ENCODE measurements at regions not wholly inside any gene's neighbourhood (a gene's known extent, or its start where the extent isn't known, plus 50 kb on each side); places are given as distances from the start of the nearest gene placed in this dataset.
"Not testable (repeated sequence)": the region's sequence is repeated elsewhere in the genome, so short reads cannot be mapped to it uniquely, and the experiment has no call there.

DNA sequence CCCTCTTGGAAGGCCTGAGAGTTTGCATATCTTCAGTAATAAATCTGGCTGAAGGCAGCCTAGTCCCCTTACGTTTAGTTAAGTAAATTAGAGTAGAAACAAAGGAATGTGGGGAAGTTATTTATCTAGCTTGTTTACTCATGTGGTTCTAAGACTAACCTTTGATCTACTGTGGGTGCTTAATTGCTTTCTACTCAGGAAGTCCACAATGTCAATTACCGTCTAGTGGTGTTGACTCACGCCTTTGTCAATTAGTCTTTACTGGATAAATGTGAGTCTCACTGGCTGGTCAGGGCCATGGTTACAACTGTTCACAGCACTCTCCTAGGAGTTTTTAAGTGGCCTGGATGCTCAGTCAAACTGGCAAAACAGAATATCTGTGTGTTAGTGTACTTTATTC, 2338.4 kb downstream of the TP53TG3F start:
- H3K4me3 ChIP-seq (ENCODE audit: low read depth, low read length) = no peak overlapping the region
- no peak overlapping the region for H3K27ac ChIP-seq (ENCODE audit: extremely low read depth, low read depth, low read length)
- no peaks in the 10 kb centered on the region for H3K4me1 ChIP-seq (ENCODE audit: control insufficient read depth, insufficient read depth, low read length)
- TF ChIP-seq OSR2 (tag by site-specific recombination; IDR thresholded peaks at IDR 0.05) = peak; percentile 46; the same call in 1 of the 2 replicates
- no peak for TF ChIP-seq ZNF707 (tag by site-specific recombination; IDR thresholded peaks at IDR 0.05)
- TF ChIP-seq ZIC2 (tag by site-specific recombination; IDR thresholded peaks at IDR 0.05) = no peak
- ChIA-PET CTCF (interaction anchor here (0.6 kb wide), 1 partner anchor 13 kb away, joined by 4 read pairs; no protein-coding TSS in a partner anchor), POLR2A (no interaction called here)
- no peaks in the 10 kb centered on the region for H3K9me3 ChIP-seq (ENCODE audit: control insufficient read depth, insufficient read depth, low read depth, low read length)
- no peaks in the 10 kb centered on the region for H3K36me3 ChIP-seq (ENCODE audit: control insufficient read depth in 2 of 2, insufficient read depth in 1 of 2, low read length in 2 of 2)

GRCh38 chr16:35798885-35799426, 2339.5 kb downstream of the TP53TG3F start:
- POLR2A ChIA-PET = no interaction called here
- Histone ChIP-seq H3K9me3 (ENCODE audit: control insufficient read depth, insufficient read depth, low read depth, low read length) (no peaks in the 10 kb centered on the region), H3K27ac (ENCODE audit: extremely low read depth, low read depth, low read length) (no peak overlapping the region), H3K4me3 (ENCODE audit: low read depth, low read length) (no peak overlapping the region), H3K36me3 (ENCODE audit: control insufficient read depth in 2 of 2, insufficient read depth in 1 of 2, low read length in 2 of 2) (no peaks in the 10 kb centered on the region), H3K4me1 (ENCODE audit: control insufficient read depth, insufficient read depth, low read length) (no peaks in the 10 kb centered on the region)
- CTCF ChIA-PET = no interaction called here
- TF ChIP-seq EGR2 (tag by site-specific recombination; IDR thresholded peaks at IDR 0.05; ENCODE audit: low read depth) (no peak), ZIC2 (tag by site-specific recombination; IDR thresholded peaks at IDR 0.05) (peak; percentile 34; the same call in 1 of the 2 replicates), ZFP37 (tag by site-specific recombination; IDR thresholded peaks at IDR 0.05) (no peak)

DNA sequence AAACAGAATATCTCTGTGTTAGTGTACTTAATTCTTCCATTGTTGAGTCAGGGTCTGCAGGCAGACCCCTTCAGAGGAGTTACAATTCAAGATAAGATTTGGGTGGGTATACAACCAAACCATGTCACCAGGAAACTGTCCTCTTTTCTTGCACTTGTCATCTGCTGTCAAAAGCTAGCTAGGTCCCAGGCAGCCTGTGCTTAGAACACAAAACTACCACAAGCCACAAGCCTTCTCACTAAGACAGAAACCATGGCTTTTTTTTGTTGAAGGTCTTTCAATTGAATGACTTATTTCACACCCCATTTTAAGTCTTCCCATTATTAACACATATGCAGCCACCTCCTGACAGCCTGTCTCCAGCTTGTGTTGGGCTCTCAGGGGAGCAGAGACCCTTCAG, 2345.1 kb downstream of the TP53TG3F start:
- H3K9me3 ChIP-seq (ENCODE audit: control insufficient read depth, insufficient read depth, low read depth, low read length); POLR2A ChIA-PET; H3K36me3 ChIP-seq (ENCODE audit: control insufficient read depth in 2 of 2, insufficient read depth in 1 of 2, low read length in 2 of 2); H3K4me3 ChIP-seq (ENCODE audit: low read depth, low read length); CTCF ChIA-PET; H3K4me1 ChIP-seq (ENCODE audit: control insufficient read depth, insufficient read depth, low read length); H3K27ac ChIP-seq (ENCODE audit: extremely low read depth, low read depth, low read length): not testable (repeated sequence)

DNA sequence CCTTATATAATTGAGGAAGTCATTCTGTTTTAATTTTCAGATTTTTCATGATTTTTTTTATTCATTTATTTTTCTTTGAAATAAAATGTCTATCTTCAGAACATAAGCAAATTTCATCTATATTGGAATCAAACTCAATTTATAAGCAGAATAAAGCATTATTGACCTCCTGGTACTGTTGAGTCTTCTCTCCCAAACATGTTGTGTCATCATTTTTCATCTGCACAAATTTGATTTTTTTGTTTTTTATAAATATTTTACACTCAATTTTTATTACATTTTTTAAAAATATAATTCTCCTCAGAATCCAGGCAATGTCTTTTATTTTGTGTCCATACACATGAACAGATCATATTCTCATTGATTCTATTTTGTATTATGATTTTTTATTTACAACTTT, 2363.9 kb downstream of the TP53TG3F start:
- Histone ChIP-seq H3K36me3 (ENCODE audit: control insufficient read depth in 2 of 2, insufficient read depth in 1 of 2, low read length in 2 of 2) (no peaks in the 10 kb centered on the region), H3K27ac (ENCODE audit: extremely low read depth, low read depth, low read length) (no peak overlapping the region), H3K4me3 (ENCODE audit: low read depth, low read length) (no peak overlapping the region), H3K4me1 (ENCODE audit: control insufficient read depth, insufficient read depth, low read length) (no peaks in the 10 kb centered on the region), H3K9me3 (ENCODE audit: control insufficient read depth, insufficient read depth, low read depth, low read length) (no peaks in the 10 kb centered on the region)
- no peak for TF ChIP-seq ZXDB (tag by site-specific recombination; IDR thresholded peaks at IDR 0.05)
- TF ChIP-seq, protein P1, sequence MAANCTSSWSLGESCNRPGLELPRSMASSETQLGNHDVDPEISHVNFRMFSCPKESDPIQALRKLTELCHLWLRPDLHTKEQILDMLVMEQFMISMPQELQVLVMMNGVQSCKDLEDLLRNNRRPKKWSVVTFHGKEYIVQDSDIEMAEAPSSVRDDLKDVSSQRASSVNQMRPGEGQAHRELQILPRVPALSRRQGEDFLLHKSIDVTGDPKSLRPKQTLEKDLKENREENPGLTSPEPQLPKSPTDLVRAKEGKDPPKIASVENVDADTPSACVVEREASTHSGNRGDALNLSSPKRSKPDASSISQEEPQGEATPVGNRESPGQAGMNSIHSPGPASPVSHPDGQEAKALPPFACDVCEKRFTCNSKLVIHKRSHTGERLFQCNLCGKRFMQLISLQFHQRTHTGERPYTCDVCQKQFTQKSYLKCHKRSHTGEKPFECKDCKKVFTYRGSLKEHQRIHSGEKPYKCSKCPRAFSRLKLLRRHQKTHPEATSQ (tag by site-specific recombination; IDR thresholded peaks at IDR 0.05) = no peak
- TF ChIP-seq, protein P2, sequence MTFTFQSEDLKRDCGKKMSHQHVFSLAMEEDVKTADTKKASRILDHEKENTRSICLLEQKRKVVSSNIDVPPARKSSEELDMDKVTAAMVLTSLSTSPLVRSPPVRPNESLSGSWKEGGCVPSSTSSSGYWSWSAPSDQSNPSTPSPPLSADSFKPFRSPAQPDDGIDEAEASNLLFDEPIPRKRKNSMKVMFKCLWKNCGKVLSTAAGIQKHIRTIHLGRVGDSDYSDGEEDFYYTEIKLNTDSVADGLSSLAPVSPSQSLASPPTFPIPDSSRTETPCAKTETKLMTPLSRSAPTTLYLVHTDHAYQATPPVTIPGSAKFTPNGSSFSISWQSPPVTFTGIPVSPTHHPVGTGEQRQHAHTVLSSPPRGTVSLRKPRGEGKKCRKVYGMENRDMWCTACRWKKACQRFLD (tag by site-specific recombination; IDR thresholded peaks at IDR 0.05) = no peak
- CTCF ChIA-PET = no interaction called here
- POLR2A ChIA-PET = no interaction called here

DNA sequence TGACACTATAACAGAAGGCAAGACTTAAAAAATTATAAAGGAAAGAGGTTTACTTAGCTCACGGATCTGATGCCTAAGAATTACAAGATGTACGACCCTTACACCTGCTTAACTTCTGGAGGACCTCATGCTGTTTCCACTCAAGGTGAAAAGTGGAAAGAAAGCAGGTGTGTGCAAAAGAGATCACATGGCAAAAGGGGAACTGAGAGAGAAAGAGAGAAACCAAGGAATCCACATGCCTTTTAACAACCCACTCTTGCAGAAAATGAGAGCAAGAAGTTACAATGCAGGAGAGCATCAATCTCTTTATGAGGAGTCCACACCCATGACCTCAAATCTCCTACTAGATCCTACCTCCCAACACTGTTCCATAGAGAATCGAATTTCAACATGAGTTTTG, 2382.2 kb downstream of the TP53TG3F start:
- Histone ChIP-seq H3K9me3 (ENCODE audit: control insufficient read depth, insufficient read depth, low read depth, low read length) (no peaks in the 10 kb centered on the region), H3K27ac (ENCODE audit: extremely low read depth, low read depth, low read length) (no peak overlapping the region), H3K36me3 (ENCODE audit: control insufficient read depth in 2 of 2, insufficient read depth in 1 of 2, low read length in 2 of 2) (no peaks in the 10 kb centered on the region), H3K4me3 (ENCODE audit: low read depth, low read length) (no peak overlapping the region), H3K4me1 (ENCODE audit: control insufficient read depth, insufficient read depth, low read length) (no peaks in the 10 kb centered on the region)
- CTCF ChIA-PET = no interaction called here
- POLR2A ChIA-PET = no interaction called here
- TF ChIP-seq TCF7L2 (IDR thresholded peaks at IDR 0.05; ENCODE audit: borderline replicate concordance, low read depth, low read length) (no peak), ZNF280C (tag by site-specific recombination; IDR thresholded peaks at IDR 0.05) (no peak), ZNF777 (tag by site-specific recombination; IDR thresholded peaks at IDR 0.05; ENCODE audit: borderline replicate concordance) (no peak), ZNF19 (tag by site-specific recombination; IDR thresholded peaks at IDR 0.05; ENCODE audit: low read depth) (no peak), HOXC10 (CRISPR knock-in tag; IDR thresholded peaks at IDR 0.05) (no peak), ZNF394 (tag by site-specific recombination; IDR thresholded peaks at IDR 0.05; ENCODE audit: borderline replicate concordance) (no peak), ZNF211 (tag by site-specific recombination; IDR thresholded peaks at IDR 0.05; ENCODE audit: low read depth) (no peak), ZNF555 (tag by site-specific recombination; conservative IDR thresholded peaks at IDR 0.05) (no peak)
- TF ChIP-seq, protein P3, sequence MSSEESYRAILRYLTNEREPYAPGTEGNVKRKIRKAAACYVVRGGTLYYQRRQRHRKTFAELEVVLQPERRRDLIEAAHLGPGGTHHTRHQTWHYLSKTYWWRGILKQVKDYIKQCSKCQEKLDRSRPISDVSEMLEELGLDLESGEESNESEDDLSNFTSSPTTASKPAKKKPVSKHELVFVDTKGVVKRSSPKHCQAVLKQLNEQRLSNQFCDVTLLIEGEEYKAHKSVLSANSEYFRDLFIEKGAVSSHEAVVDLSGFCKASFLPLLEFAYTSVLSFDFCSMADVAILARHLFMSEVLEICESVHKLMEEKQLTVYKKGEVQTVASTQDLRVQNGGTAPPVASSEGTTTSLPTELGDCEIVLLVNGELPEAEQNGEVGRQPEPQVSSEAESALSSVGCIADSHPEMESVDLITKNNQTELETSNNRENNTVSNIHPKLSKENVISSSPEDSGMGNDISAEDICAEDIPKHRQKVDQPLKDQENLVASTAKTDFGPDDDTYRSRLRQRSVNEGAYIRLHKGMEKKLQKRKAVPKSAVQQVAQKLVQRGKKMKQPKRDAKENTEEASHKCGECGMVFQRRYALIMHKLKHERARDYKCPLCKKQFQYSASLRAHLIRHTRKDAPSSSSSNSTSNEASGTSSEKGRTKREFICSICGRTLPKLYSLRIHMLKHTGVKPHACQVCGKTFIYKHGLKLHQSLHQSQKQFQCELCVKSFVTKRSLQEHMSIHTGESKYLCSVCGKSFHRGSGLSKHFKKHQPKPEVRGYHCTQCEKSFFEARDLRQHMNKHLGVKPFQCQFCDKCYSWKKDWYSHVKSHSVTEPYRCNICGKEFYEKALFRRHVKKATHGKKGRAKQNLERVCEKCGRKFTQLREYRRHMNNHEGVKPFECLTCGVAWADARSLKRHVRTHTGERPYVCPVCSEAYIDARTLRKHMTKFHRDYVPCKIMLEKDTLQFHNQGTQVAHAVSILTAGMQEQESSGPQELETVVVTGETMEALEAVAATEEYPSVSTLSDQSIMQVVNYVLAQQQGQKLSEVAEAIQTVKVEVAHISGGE (tag by site-specific recombination; conservative IDR thresholded peaks at IDR 0.05; ENCODE audit: low read depth) = no peak
